CD4-positive, alpha-beta memory T cell (primary cell): ENCODE measurements at regions not wholly inside any gene's neighbourhood (a gene's known extent, or its start where the extent isn't known, plus 50 kb on each side); places are given as distances from the start of the nearest gene placed in this dataset.
"Not testable (repeated sequence)": the region's sequence is repeated elsewhere in the genome, so short reads cannot be mapped to it uniquely, and the experiment has no call there.

Experiments
- CTCF ChIA-PET: fragments of 350-600 bp; sonication (Branson Sonifier 250); formaldehyde crosslinking; loops from one replicate; lab custom pipeline; 2021; ENCODE audit warnings: inconsistent platforms; ENCODE audit not compliant: partially characterized antibody; lab: Charles Lee
- POLR2A ChIA-PET: fragments of 350-600 bp; sonication (Branson Sonifier 250); formaldehyde crosslinking; loops from one replicate; lab custom pipeline; 2021; ENCODE audit not compliant: partially characterized antibody; lab: Charles Lee
- DNase-seq, 5 donors: peaks; one replicate each; pipeline versions ENCODE4 v3.0.0 to v3.0.0-alpha.2; 2020 to 2022; ENCODE audit warnings: mixed read lengths in 1 of 5
- H3K27ac ChIP-seq: one replicate; pipeline ENCODE4 v1.7.0; 2013; ENCODE audit warnings: low read depth, low read length
- H3K27me3 ChIP-seq: 2 replicates; pipeline ENCODE4 v1.7.0; 2013; ENCODE audit warnings: mild to moderate bottlenecking, low read length, moderate library complexity; ENCODE audit not compliant: insufficient read depth
- H3K36me3 ChIP-seq: 2 replicates; pipeline ENCODE4 v1.7.0; 2013; ENCODE audit warnings: mild to moderate bottlenecking, low read length, moderate library complexity; ENCODE audit not compliant: insufficient read depth
- H3K4me1 ChIP-seq: 2 replicates; pipeline ENCODE4 v1.7.0; 2013; ENCODE audit warnings: mild to moderate bottlenecking, low read length, moderate library complexity; ENCODE audit not compliant: insufficient read depth
- H3K4me3 ChIP-seq, 2 donors: one replicate each; pipeline ENCODE4 v1.7.0; 2013; ENCODE audit warnings: low read length in 2 of 2, mild to moderate bottlenecking in 1 of 2
- H3K9me3 ChIP-seq, 2 donors: one replicate each; pipeline ENCODE4 v1.7.0; 2013; ENCODE audit warnings: low read length in 2 of 2, control low read depth in 1 of 2; ENCODE audit not compliant: control insufficient read depth in 1 of 2
- H3K27ac Mint-ChIP-seq, 7 donors: one replicate each; pipeline ENCODE4 v1.8.0; 2020 to 2021; ENCODE audit warnings: mixed read lengths in 7 of 7, mild to moderate bottlenecking in 6 of 7, inconsistent platforms in 3 of 7, moderate library complexity in 3 of 7
- H3K27me3 Mint-ChIP-seq, 2 donors: one replicate each; pipeline ENCODE4 v1.8.0; 2020 to 2021; ENCODE audit warnings: mixed read lengths in 2 of 2
- H3K36me3 Mint-ChIP-seq, 2 donors: one replicate each; pipeline ENCODE4 v1.8.0; 2020 to 2021; ENCODE audit warnings: mixed read lengths in 2 of 2, inconsistent platforms in 1 of 2, mild to moderate bottlenecking in 1 of 2
- H3K4me1 Mint-ChIP-seq, 4 donors: one replicate each; pipeline ENCODE4 v1.8.0; 2020 to 2021; ENCODE audit warnings: mixed read lengths in 4 of 4, mild to moderate bottlenecking in 1 of 4
- H3K4me3 Mint-ChIP-seq, 8 donors: one replicate each; pipeline ENCODE4 v1.8.0; 2020 to 2021; ENCODE audit warnings: mixed read lengths in 8 of 8, mild to moderate bottlenecking in 7 of 8, moderate library complexity in 6 of 8, inconsistent platforms in 3 of 8
- H3K9me3 Mint-ChIP-seq, 8 donors: one replicate each; pipeline ENCODE4 v1.8.0; 2020 to 2021; ENCODE audit warnings: mixed read lengths in 8 of 8, mild to moderate bottlenecking in 5 of 8, inconsistent platforms in 3 of 8, moderate library complexity in 1 of 8
- intact Hi-C: fragments of 100-400 bp; cut with micrococcal nuclease; formaldehyde crosslinking; loops from one replicate; pipeline ENCODE4 v1.15.1; 2023

DNA sequence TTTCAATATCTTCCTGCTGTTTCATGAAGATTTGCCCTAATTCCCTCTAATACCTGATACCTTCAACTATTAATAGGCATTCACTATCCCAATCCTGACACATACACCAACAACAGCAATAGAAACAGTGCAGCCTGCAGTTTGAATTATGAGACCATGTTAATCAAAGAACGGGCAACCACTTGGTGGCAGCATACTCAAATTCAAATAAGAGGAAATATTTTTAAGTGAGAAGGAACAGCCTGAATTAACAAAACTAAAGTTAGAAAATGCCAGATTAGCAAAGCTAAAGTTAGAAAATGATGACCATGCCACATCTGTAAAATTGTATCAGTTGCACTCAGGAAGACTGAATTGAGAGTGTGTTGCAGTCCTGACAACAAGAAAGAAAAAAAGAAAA lies 204.9 kb downstream of the SMARCA1 start:
- no peaks in the 10 kb centered on the region for H3K4me1 Mint-ChIP-seq
- CTCF ChIA-PET, result no interaction called here
- DNase-seq, result no peak
- H3K4me3 ChIP-seq, result no peak overlapping the region
- peaks cover 2% of the 10 kb centered on the region in 2 donors for H3K27me3 Mint-ChIP-seq
- H3K27ac Mint-ChIP-seq, result no peak overlapping the region
- H3K27me3 ChIP-seq, result no peaks in the 10 kb centered on the region
- H3K27ac ChIP-seq, result no peak overlapping the region
- no peaks in the 10 kb centered on the region for H3K9me3 Mint-ChIP-seq
- no peaks in the 10 kb centered on the region for H3K36me3 ChIP-seq
- no peaks in the 10 kb centered on the region for H3K36me3 Mint-ChIP-seq
- H3K4me1 ChIP-seq, result no peaks in the 10 kb centered on the region
- H3K4me3 Mint-ChIP-seq, result no peak overlapping the region
- intact Hi-C loops, result no loop called here
- POLR2A ChIA-PET, result no interaction called here
- H3K9me3 ChIP-seq, result no peaks in the 10 kb centered on the region

DNA sequence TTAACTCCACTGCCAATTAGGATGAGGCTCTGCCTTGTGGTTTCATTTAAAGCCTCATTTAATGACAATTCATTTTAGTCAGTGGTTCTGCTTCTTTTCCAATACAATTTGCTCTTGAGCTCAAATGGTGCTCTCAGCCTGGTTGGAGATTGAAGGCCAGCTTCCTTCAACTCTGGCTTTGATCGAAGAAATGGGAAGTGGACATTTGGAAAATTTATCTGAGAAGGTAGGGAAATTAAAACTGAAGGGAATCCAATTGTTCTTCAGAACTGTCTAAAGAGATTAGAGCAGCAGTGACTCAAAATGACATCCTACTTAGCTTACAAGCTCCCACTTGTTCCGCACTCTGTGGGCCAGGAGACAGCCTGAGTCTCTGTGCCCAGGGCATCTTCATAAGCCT lies 206.8 kb downstream of the SMARCA1 start:
- no peaks in the 10 kb centered on the region for H3K9me3 ChIP-seq
- intact Hi-C loops, result no loop called here
- ChIA-PET POLR2A (no interaction called here), CTCF (no interaction called here)
- H3K27me3 ChIP-seq, result no peaks in the 10 kb centered on the region
- Mint-ChIP-seq H3K4me3 (no peak overlapping the region), H3K36me3 (no peaks in the 10 kb centered on the region), H3K27ac (no peak overlapping the region), H3K9me3 (peaks cover 0 to 2% (median 0%) of the 10 kb centered on the region in 8 donors), H3K4me1 (no peaks in the 10 kb centered on the region), H3K27me3 (peaks cover 2% of the 10 kb centered on the region in 2 donors)
- H3K36me3 ChIP-seq, result no peaks in the 10 kb centered on the region
- H3K27ac ChIP-seq, result no peak overlapping the region
- no peaks in the 10 kb centered on the region for H3K4me1 ChIP-seq
- H3K4me3 ChIP-seq, result no peak overlapping the region
- DNase-seq, result no peak

DNA sequence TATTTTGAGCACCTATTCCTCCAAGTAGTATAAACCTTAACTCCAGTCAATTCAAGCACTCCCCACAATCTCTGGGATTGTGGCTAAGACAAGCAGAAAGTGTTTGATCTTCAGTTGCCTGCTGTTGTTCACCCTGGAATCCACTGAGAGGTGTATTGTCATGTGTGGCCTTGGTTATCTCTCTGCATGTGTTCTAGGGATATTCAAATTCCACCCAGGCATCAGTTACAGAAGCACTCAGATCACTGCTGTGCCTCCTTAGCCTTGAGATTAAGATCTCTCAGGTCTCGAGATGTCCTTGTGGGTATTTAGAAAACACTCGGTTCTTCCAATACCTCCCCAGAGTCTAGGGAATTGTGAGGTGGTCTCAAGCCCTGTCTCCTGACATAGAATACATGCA lies 213.3 kb downstream of the SMARCA1 start:
- Histone ChIP-seq H3K9me3 (no peaks in the 10 kb centered on the region), H3K27ac (no peak overlapping the region), H3K4me1 (no peaks in the 10 kb centered on the region), H3K4me3 (no peak overlapping the region), H3K27me3 (no peaks in the 10 kb centered on the region), H3K36me3 (no peaks in the 10 kb centered on the region)
- Mint-ChIP-seq H3K9me3 (peaks cover 0 to 2% (median 0%) of the 10 kb centered on the region in 8 donors), H3K4me1 (no peaks in the 10 kb centered on the region), H3K4me3 (no peak overlapping the region), H3K27ac (no peak overlapping the region), H3K36me3 (no peaks in the 10 kb centered on the region), H3K27me3 (peaks cover 0 to 2% of the 10 kb centered on the region in 2 donors)
- intact Hi-C loops, result no loop called here
- CTCF ChIA-PET, result no interaction called here
- POLR2A ChIA-PET, result no interaction called here
- no peak for DNase-seq

DNA sequence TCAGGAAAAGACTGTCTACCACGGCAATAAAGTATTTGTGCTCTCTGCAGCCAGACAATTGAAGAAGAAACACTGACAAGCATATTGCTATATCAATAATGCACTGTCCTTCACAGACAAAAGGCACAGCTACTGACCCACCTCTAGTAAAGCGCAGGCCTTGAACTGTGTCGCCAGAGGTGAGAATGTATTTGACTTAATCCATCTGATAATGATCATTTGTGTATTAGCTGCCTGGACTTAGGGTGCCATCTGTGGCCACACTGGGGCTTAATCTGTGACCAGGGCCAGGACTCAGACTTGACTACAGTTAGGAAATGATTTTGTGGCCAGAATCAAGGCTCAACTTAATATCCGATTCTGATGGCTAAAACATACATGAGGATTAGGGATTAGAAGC lies 260.4 kb downstream of the SMARCA1 start:
- CTCF ChIA-PET, result no interaction called here
- POLR2A ChIA-PET, result no interaction called here

DNA sequence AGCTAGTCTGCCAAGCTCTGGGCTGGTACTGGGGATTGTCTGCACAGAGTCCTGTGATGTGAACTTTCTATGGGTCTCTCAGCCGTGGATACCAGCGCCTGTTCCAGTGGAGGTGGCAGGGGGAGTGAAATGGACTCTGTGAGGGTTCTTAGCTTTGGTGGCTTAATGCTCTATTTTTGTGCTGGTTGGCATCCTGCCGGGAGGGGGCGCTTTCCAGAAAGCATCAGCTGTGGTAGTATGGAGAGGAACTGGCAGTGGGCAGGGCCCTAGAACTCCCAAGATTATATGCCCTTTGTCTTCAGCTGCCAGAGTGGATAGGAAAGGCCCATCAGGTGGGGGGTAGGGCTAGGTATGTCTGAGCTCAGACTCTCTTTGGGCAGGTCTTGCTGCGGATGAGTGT lies 267.8 kb downstream of the SMARCA1 start:
- DNase-seq, H3K4me1 ChIP-seq, H3K4me3 Mint-ChIP-seq, POLR2A ChIA-PET, H3K27ac ChIP-seq, H3K36me3 ChIP-seq, H3K27me3 ChIP-seq, H3K9me3 Mint-ChIP-seq, H3K4me1 Mint-ChIP-seq, H3K4me3 ChIP-seq, H3K27ac Mint-ChIP-seq, H3K36me3 Mint-ChIP-seq, H3K9me3 ChIP-seq, CTCF ChIA-PET, H3K27me3 Mint-ChIP-seq, intact Hi-C loops: not testable (repeated sequence)

More for the DNA sequence above, 260.4 kb downstream of the SMARCA1 start:
- Histone ChIP-seq H3K36me3 (no peaks in the 10 kb centered on the region), H3K27me3 (no peaks in the 10 kb centered on the region), H3K4me1 (no peaks in the 10 kb centered on the region), H3K9me3 (no peaks in the 10 kb centered on the region), H3K4me3 (no peak overlapping the region), H3K27ac (no peak overlapping the region)
- no peak overlapping the region for H3K4me3 Mint-ChIP-seq
- H3K27ac Mint-ChIP-seq, result no peak overlapping the region
- H3K27me3 Mint-ChIP-seq, result no peaks in the 10 kb centered on the region
- peaks cover 0 to 2% (median 0%) of the 10 kb centered on the region in 8 donors for H3K9me3 Mint-ChIP-seq
- intact Hi-C loops, result no loop called here
- no peaks in the 10 kb centered on the region for H3K36me3 Mint-ChIP-seq
- H3K4me1 Mint-ChIP-seq, result no peaks in the 10 kb centered on the region
- no peak for DNase-seq

DNA sequence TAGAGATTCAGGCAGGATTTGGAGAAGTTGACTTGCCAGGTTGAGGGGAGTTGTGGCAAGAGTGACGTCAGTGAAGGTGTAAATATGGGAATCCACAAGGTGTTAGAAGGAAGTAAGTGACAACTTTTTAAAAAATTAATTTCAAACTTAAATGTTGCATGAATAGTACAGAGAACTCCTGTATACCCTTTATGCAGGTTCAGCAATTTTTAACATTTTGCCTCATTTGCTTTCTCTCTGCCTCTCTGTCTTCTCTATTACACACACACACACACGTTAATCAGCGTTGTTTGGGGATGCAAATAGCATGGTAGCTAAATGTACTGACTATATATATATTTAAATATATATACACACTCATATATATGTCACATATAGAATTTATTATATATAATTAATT lies 273.7 kb downstream of the SMARCA1 start:
- DNase-seq, result no peak
- Histone ChIP-seq H3K27ac (no peak overlapping the region), H3K9me3 (no peaks in the 10 kb centered on the region), H3K4me1 (no peaks in the 10 kb centered on the region), H3K36me3 (no peaks in the 10 kb centered on the region), H3K27me3 (no peaks in the 10 kb centered on the region), H3K4me3 (no peak overlapping the region)
- no peak overlapping the region for H3K4me3 Mint-ChIP-seq
- H3K36me3 Mint-ChIP-seq, result no peaks in the 10 kb centered on the region
- ChIA-PET CTCF (no interaction called here), POLR2A (no interaction called here)
- no peaks in the 10 kb centered on the region for H3K4me1 Mint-ChIP-seq
- no peak overlapping the region for H3K27ac Mint-ChIP-seq
- peaks cover 0 to 1% of the 10 kb centered on the region in 2 donors for H3K27me3 Mint-ChIP-seq
- intact Hi-C loops, result no loop called here
- peaks cover 0 to 2% (median 0%) of the 10 kb centered on the region in 8 donors for H3K9me3 Mint-ChIP-seq

DNA sequence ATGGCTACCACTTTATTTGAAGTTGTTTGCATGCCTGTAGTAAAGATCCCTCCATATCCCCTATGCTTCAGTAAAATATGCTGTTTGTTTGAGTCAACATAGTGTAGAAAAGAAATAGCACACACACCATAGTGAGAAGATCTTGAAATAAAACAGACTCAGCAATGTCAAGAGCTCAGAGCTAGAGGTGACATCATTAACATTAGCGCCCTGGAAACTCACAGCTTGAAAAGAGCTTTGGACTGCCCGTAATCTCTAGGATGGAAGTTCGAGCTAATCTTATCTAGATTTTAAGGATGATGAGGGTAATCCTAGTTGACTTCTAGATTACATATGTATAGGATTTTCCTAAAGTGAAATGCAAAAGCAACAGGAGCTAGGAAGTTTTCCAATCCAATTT lies 275.6 kb downstream of the SMARCA1 start:
- no peak overlapping the region for H3K4me3 Mint-ChIP-seq
- no peaks in the 10 kb centered on the region for H3K36me3 Mint-ChIP-seq
- POLR2A ChIA-PET, result no interaction called here
- H3K27ac ChIP-seq, result no peak overlapping the region
- intact Hi-C loops, result no loop called here
- H3K27ac Mint-ChIP-seq, result no peak overlapping the region
- no peaks in the 10 kb centered on the region for H3K27me3 Mint-ChIP-seq
- H3K9me3 Mint-ChIP-seq, result peaks cover 0 to 2% (median 0%) of the 10 kb centered on the region in 8 donors
- H3K27me3 ChIP-seq, result no peaks in the 10 kb centered on the region
- H3K4me3 ChIP-seq, result no peak overlapping the region
- CTCF ChIA-PET, result no interaction called here
- no peak for DNase-seq
- H3K4me1 ChIP-seq, result no peaks in the 10 kb centered on the region
- no peaks in the 10 kb centered on the region for H3K4me1 Mint-ChIP-seq
- no peaks in the 10 kb centered on the region for H3K9me3 ChIP-seq
- no peaks in the 10 kb centered on the region for H3K36me3 ChIP-seq

DNA sequence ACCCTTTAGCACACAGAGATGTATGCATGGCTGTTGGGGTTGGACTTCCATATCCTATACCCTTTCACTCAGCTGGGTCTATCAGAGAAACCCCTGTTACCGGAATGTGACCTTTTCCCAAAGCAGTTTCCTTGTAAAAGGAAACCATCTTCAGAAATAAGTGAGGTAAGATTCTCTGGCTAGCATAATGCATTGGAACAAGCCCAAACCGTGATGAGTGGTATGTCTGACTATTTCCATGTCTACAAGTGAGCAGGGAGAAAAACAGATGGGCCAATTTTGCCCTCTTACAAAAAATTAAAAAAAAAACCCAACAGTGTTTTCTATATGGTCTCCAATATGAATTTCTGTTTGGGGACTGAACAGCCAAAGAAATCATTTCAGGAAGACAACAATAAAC lies 283.9 kb downstream of the SMARCA1 start:
- H3K36me3 ChIP-seq, result no peaks in the 10 kb centered on the region
- no peak overlapping the region for H3K4me3 ChIP-seq
- H3K27me3 Mint-ChIP-seq, result peaks cover 0 to 1% of the 10 kb centered on the region in 2 donors
- CTCF ChIA-PET, result no interaction called here
- H3K27ac ChIP-seq, result no peak overlapping the region
- no peaks in the 10 kb centered on the region for H3K27me3 ChIP-seq
- no peaks in the 10 kb centered on the region for H3K4me1 Mint-ChIP-seq
- DNase-seq, result no peak
- intact Hi-C loops, result no loop called here
- POLR2A ChIA-PET, result no interaction called here
- H3K36me3 Mint-ChIP-seq, result no peaks in the 10 kb centered on the region
- peaks cover 0 to 4% (median 0%) of the 10 kb centered on the region in 8 donors for H3K9me3 Mint-ChIP-seq
- H3K4me3 Mint-ChIP-seq, result no peak overlapping the region
- H3K9me3 ChIP-seq, result no peaks in the 10 kb centered on the region
- no peak overlapping the region for H3K27ac Mint-ChIP-seq
- H3K4me1 ChIP-seq, result no peaks in the 10 kb centered on the region
